OCI-LY3 (cell line): ENCODE measurements at regions not wholly inside any gene's neighbourhood (a gene's known extent, or its start where the extent isn't known, plus 50 kb on each side); places are given as distances from the start of the nearest gene placed in this dataset.
A peak's percentile ranks its signal among the peaks of the same experiment; 100 is the strongest.

Experiments
- EZH2phosphoT487 ChIP-seq: fragments of 200-600 bp; shearing (Covaris generic); IDR thresholded peaks from 2 replicates; pipeline ENCODE4 v1.6.1; 2018; ENCODE audit warnings: antibody characterized with exemption, mixed run types, low read depth
- TF ChIP-seq, protein P1 (sequence below): fragments of 200-600, 300-600 bp; sonication (generic); IDR thresholded peaks from 2 replicates; pipeline ENCODE4 v1.5.1; 2014; ENCODE audit warnings: antibody characterized with exemption, low read length, low read depth

- no peak for TF ChIP-seq EZH2phosphoT487
- TF ChIP-seq, protein P1, sequence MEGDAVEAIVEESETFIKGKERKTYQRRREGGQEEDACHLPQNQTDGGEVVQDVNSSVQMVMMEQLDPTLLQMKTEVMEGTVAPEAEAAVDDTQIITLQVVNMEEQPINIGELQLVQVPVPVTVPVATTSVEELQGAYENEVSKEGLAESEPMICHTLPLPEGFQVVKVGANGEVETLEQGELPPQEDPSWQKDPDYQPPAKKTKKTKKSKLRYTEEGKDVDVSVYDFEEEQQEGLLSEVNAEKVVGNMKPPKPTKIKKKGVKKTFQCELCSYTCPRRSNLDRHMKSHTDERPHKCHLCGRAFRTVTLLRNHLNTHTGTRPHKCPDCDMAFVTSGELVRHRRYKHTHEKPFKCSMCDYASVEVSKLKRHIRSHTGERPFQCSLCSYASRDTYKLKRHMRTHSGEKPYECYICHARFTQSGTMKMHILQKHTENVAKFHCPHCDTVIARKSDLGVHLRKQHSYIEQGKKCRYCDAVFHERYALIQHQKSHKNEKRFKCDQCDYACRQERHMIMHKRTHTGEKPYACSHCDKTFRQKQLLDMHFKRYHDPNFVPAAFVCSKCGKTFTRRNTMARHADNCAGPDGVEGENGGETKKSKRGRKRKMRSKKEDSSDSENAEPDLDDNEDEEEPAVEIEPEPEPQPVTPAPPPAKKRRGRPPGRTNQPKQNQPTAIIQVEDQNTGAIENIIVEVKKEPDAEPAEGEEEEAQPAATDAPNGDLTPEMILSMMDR, result peak; percentile 51
These were observed 1401.9 kb downstream of the SLITRK1 start for GRCh38 chr13:82480415-82480814.
